ENCODE measurements at regions not wholly inside any gene's neighbourhood (a gene's known extent, or its start where the extent isn't known, plus 50 kb on each side); places are given as distances from the start of the nearest gene placed in this dataset.
"Not testable (repeated sequence)": the region's sequence is repeated elsewhere in the genome, so short reads cannot be mapped to it uniquely, and the experiment has no call there.

GRCh38 chr12:83470749-83471148 is 784.0 kb downstream of the TMTC2 start:
- DNase-seq (no peak), ATAC-seq (no peak)

- ATAC-seq (no peak), DNase-seq (no peak)
These were observed 782.5 kb downstream of the TMTC2 start for GRCh38 chr12:83468988-83469908.

GRCh38 chr12:83465632-83466031 is 778.9 kb downstream of the TMTC2 start:
- DNase-seq (no peak), ATAC-seq (no peak)

GRCh38 chr12:83462419-83462818 is 775.7 kb downstream of the TMTC2 start:
- no peak for ATAC-seq
- no peak for DNase-seq

GRCh38 chr12:83461336-83461935 is 774.7 kb downstream of the TMTC2 start:
- DNase-seq (no peak), ATAC-seq (no peak)

GRCh38 chr12:83451189-83451588 is 764.5 kb downstream of the TMTC2 start:
- no peak for ATAC-seq
- DNase-seq = no peak

- DNase-seq (no peak), ATAC-seq (no peak)
These were observed 747.9 kb downstream of the TMTC2 start for GRCh38 chr12:83434600-83434999.

- DNase-seq (no peak), ATAC-seq (no peak)
These were observed 745.5 kb downstream of the TMTC2 start for GRCh38 chr12:83432176-83432719.

GRCh38 chr12:83427586-83428136 is 741.0 kb downstream of the TMTC2 start:
- not testable (repeated sequence) for ATAC-seq, DNase-seq

GRCh38 chr12:83414981-83415380 is 728.3 kb downstream of the TMTC2 start:
- no peak for ATAC-seq
- no peak for DNase-seq

- ATAC-seq = no peak
- DNase-seq = no peak
These were observed 722.1 kb downstream of the TMTC2 start for GRCh38 chr12:83408851-83409250.

- no peak for DNase-seq
- no peak for ATAC-seq
These were observed 721.4 kb downstream of the TMTC2 start for GRCh38 chr12:83408146-83408545.

GRCh38 chr12:83404521-83404920 is 717.8 kb downstream of the TMTC2 start:
- DNase-seq = no peak
- no peak for ATAC-seq

GRCh38 chr12:83390186-83390585 is 703.5 kb downstream of the TMTC2 start:
- DNase-seq (no peak), ATAC-seq (no peak)

- no peak for DNase-seq
These were observed 702.7 kb downstream of the TMTC2 start for GRCh38 chr12:83389237-83389996.

GRCh38 chr12:83388551-83388950 is 701.8 kb downstream of the TMTC2 start:
- DNase-seq = no peak
- ATAC-seq = no peak

More at GRCh38 chr12:83389237-83389996, 702.7 kb downstream of the TMTC2 start:
- ATAC-seq = no peak

GRCh38 chr12:83386527-83387264 is 700.0 kb downstream of the TMTC2 start:
- ATAC-seq (no peak), DNase-seq (no peak)

GRCh38 chr12:83378186-83378727 is 691.6 kb downstream of the TMTC2 start:
- no peak for DNase-seq

GRCh38 chr12:83365317-83365716 is 678.6 kb downstream of the TMTC2 start:
- ATAC-seq = no peak
- DNase-seq = no peak

More at GRCh38 chr12:83378186-83378727, 691.6 kb downstream of the TMTC2 start:
- ATAC-seq = no peak

- no peak for ATAC-seq
- no peak for DNase-seq
These were observed 674.8 kb downstream of the TMTC2 start for GRCh38 chr12:83361475-83361874.

GRCh38 chr12:83361071-83361470 is 674.4 kb downstream of the TMTC2 start:
- no peak for DNase-seq
- ATAC-seq = no peak
